K562 (cell line): ENCODE measurements at regions not wholly inside any gene's neighbourhood (a gene's known extent, or its start where the extent isn't known, plus 50 kb on each side); places are given as distances from the start of the nearest gene placed in this dataset.

Experiments
- E4F1 ChIP-seq: fragments of 250-450 bp; sonication (Bioruptor Pico); IDR thresholded peaks from 2 replicates; pipeline ENCODE4 v1.5.0; 2021; ENCODE audit warnings: mild to moderate bottlenecking, borderline replicate concordance
- REST ChIP-seq, 2 experiments: fragments of 450-650 bp; formaldehyde crosslinking in 1 of 2; IDR thresholded peaks; 2 replicates each; pipeline versions ENCODE4 v1.4.0 to v1.6.1; 2014 to 2020; ENCODE audit warnings: mild to moderate bottlenecking in 2 of 2, borderline replicate concordance in 1 of 2, low read depth in 1 of 2
- SMAD2 ChIP-seq: fragments of 150-350 bp; IDR thresholded peaks from 2 replicates; pipeline ENCODE4 v1.6.1; 2014; ENCODE audit warnings: low read depth, mild to moderate bottlenecking, low read length
- SP1 ChIP-seq: sonication (generic); formaldehyde crosslinking; IDR thresholded peaks from 2 replicates; pipeline ENCODE4 v1.8.1; 2022; ENCODE audit warnings: mild to moderate bottlenecking, missing genetic modification reagents

GRCh38 chr2:36035137-36035536 is 320.4 kb upstream of the CRIM1 start:
- TF ChIP-seq SMAD2 (no peak), REST (IDR thresholded peaks at IDR 0.05; ENCODE audit: borderline replicate concordance) (no peak), REST (CRISPR knock-in tag; IDR thresholded peaks at IDR 0.05; ENCODE audit: low read depth) (no peak), SP1 (CRISPR knock-in tag) (no peak), E4F1 (CRISPR knock-in tag) (no peak)
